ENCODE measurements at regions not wholly inside any gene's neighbourhood (a gene's known extent, or its start where the extent isn't known, plus 50 kb on each side); places are given as distances from the start of the nearest gene placed in this dataset.

DNA sequence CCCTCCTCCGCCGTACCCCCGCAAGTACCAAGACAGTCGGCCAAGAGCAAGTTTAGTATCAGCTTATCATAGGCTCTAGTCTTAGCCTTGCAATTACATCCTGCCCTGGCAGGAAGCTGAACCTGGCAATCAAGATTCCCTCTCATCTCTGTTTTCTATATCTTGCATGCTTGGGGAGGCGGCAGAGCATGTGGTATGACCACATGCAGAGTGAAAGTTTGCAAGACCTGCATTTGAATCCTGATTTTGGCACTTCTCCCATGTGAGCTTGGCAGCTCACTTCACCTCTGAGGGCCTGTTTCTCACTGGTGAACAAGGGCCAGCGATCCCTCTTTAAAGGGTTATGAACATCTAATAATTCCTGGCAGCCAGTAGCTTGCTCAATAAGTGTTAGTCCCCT, 106.1 kb upstream of the FRMD4B start:
- TF ChIP-seq, protein P1, sequence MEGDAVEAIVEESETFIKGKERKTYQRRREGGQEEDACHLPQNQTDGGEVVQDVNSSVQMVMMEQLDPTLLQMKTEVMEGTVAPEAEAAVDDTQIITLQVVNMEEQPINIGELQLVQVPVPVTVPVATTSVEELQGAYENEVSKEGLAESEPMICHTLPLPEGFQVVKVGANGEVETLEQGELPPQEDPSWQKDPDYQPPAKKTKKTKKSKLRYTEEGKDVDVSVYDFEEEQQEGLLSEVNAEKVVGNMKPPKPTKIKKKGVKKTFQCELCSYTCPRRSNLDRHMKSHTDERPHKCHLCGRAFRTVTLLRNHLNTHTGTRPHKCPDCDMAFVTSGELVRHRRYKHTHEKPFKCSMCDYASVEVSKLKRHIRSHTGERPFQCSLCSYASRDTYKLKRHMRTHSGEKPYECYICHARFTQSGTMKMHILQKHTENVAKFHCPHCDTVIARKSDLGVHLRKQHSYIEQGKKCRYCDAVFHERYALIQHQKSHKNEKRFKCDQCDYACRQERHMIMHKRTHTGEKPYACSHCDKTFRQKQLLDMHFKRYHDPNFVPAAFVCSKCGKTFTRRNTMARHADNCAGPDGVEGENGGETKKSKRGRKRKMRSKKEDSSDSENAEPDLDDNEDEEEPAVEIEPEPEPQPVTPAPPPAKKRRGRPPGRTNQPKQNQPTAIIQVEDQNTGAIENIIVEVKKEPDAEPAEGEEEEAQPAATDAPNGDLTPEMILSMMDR (IDR thresholded peaks at IDR 0.05; ENCODE audit: low read depth, low read length) = no peak
- TF ChIP-seq EZH2phosphoT487 (IDR thresholded peaks at IDR 0.05; ENCODE audit: low read depth) = no peak

Measured in OCI-LY3 (cell line).